Renal pelvis (tissue), 1 donor: ENCODE measurements at regions not wholly inside any gene's neighbourhood (a gene's known extent, or its start where the extent isn't known, plus 50 kb on each side); places are given as distances from the start of the nearest gene placed in this dataset.
"Not testable (repeated sequence)": the region's sequence is repeated elsewhere in the genome, so short reads cannot be mapped to it uniquely, and the experiment has no call there.

ENCODE experiments used
- DNase-seq: peaks from one replicate; pipeline ENCODE4 v3.0.0-alpha.2; 2013

DNA sequence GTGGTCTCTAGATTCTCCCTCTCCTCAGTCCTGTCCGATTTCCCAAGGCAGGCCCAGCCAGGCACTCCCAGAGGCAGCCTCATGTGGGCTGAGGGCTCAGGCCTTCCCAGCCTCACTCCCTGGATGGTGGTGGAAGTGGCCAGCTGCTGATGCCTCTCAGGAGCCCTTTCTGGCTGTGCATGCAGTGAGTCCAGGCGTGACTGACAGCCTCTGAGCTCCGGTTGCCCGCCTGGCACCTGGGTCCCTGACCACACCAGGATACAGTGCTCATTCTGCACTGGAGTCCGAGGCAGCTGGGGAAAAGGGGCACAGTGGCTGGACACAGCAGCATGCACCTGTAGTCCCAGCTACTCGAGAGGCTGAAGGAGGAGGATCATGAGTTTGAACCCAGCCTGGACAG lies 132.6 kb downstream of the CUL2 start:
- no peak for DNase-seq

DNA sequence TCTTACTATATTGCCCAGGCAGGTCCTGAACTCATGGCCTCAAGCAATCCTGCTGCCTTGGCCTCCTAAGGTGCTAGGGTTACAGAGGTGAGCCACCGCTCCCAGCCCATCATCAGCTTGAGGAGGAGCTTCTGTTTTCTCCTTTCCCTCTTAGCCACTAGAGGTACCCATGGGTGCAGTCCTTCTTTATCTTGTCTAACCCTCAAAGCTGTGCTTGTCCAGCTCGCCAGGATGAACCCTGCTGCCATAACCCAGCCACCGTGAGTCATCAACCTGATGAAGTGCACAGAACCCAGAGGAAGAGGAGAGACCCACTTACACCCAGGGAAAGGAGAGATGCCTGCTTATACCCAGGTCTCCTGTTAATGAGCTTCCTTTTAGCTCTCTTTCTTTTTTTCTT lies 133.4 kb downstream of the CUL2 start:
- DNase-seq: no peak

DNA sequence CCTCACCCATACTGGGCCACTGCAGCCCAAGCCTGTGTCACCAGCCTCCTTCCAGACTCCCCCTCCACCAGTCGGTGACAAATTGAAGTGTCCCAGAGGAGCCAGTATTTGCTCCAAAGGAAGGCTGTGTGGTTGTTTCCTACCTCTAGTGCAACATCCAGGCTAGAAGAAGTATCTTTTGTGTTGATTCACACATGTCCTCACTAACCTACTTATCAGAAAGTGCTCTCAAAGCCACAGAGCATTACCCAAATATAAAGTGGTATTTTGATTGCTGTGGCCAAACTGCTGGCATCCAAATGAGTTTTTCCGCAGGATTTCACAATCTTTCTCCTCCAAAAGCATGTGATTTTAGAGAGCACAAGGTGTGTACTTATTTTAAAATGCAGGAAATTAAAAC lies 134.8 kb downstream of the CUL2 start:
- DNase-seq: no peak

DNA sequence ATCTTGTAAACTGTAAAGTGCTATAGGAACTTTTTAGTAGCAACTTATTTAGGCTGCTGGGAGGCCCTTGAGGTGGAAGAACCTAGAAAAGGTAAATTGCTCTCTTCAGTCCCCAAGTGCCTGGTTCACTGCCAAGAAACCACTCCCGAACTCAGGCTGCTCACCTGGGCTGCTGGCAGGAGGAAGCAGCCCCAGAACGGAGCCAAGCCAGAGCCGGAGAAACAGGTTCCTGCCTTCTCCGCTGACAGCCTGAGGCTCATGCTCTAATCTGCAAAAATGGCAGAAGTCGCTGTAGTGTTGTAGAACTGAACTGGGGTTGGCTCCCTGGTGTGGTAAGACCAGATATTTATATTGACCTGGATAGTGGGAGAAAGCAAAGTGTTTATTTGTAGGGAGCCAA lies 136.0 kb downstream of the CUL2 start:
- DNase-seq: peak; percentile 62

DNA sequence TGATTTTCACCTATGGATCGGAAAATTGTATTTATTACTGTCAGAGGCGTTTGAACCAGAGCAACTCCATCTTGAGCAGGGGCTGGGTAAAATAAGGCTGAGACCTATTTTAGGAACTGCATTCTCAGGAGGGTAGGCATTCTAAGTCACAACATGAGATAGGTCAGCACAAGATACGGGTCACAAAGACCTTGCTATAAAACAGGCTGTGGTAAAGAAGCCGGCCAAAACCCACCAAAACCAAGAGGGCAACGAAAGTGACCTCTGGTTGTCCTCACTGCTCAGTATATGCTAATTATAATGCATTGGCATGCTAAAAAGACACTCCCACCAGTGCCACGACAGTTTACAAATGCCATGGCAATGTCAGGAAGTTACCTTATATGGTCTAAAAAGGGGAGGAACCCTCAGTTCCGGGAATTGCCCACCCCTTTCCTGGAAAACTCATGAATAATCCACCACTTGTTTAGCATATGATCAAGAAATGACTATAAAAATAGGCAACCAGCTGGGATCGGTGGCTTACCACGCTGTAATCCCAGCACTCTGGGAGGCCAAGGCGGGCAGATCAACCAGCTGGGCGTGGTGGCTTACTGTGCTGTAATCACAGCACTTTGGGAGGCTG lies 136.3 kb upstream of the PARD3 start:
- DNase-seq: not testable (repeated sequence)

DNA sequence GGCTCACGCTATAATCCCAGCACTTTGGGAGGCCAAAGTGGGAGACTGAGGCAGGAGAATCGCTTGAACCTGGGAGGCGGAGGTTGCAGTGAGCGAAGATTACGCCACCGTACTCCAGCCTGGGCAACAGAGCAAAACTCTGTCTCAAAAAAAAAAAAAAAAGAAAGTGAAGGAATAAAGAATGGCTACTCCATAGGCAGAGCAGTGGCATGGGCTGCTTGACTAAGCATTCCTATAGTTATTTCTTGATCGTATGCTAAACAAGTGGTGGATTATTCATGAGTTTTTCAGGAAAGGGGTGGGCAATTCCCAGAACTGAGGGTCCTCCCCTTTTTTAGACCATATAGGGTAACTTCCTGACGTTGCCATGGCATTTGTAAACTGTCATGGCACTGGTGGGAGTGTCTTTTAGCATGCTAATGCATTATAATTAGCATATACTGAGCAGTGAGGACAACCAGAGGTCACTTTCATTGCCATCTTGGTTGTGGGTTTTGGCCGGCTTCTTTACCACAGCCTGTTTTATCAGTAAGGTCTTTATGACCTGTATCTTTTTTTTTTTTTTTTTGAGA lies 130.9 kb upstream of the PARD3 start:
- DNase-seq: not testable (repeated sequence)

DNA sequence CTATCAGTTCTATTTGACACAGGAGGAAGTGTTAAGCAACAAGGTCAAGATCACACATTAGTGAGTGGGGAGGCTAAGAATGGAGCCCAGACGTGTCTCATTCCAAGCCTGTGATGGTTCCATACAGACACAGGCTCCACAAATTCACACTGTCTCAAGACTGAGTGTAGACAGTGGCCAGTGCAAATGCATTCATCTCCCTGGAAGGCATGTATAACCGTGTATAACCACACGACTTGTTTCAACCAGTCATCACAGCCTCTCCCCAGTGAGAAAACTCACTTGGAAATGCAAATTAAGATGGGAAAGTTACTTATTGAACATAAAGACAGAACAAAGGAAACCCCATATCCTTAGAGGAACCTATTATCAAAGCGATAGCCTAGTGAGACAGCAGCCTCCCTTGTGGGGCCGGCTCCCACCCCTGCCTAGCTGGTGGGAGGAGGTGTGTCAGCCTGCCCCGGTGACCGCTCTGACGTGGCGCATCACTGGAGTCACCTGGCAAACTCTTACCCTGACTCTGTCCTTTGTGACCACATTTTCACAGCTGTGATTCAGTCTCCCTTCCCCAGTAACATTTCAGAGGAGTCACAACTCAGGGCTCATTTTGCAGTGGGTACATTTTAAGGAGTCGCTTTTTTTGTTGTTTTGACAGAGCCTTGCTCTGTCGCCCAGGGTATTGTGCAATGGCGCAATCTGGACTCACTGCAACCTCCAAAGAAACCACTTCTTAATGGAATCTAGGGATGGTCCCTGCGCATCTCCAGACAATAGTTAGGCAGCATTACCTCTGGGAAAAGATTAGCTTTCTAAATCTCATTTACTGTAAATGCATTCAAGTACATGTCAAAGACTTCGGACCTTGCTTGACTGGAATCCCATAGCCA lies 126.6 kb upstream of the PARD3 start:
- no peak for DNase-seq

DNA sequence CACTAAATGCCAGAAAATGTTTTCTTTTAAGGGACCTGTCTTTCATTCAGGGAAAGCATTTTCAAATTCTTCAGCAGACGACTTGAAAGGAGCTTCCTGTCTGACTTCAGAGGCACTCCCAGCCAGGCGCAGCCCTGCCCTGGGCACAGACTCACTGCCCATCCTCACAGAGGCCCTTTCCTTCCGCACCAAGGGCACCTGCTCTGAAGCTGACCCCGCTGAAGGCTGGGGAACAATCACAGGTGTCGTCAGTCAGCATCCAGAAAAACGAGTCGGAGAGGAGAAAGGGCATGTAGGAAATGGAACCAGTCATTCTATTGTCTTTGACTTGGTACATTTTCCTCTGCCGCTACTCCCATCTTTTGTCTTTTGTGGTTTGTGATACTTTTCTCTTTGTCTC lies 125.3 kb upstream of the PARD3 start:
- DNase-seq: no peak

DNA sequence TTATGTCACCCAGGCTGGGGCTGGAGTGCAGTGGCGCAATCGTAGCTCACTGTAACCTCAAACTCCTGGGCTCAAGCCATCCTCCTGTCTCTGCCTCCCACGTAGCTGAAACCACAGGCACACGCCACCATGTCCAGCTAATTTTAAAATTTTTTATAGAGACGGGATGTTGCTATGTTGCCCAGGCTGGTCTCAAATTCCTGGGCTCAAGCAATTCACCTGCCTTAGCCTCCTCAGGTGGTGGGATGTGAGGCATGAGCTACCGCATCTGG lies 123.2 kb upstream of the PARD3 start:
- no peak for DNase-seq

DNA sequence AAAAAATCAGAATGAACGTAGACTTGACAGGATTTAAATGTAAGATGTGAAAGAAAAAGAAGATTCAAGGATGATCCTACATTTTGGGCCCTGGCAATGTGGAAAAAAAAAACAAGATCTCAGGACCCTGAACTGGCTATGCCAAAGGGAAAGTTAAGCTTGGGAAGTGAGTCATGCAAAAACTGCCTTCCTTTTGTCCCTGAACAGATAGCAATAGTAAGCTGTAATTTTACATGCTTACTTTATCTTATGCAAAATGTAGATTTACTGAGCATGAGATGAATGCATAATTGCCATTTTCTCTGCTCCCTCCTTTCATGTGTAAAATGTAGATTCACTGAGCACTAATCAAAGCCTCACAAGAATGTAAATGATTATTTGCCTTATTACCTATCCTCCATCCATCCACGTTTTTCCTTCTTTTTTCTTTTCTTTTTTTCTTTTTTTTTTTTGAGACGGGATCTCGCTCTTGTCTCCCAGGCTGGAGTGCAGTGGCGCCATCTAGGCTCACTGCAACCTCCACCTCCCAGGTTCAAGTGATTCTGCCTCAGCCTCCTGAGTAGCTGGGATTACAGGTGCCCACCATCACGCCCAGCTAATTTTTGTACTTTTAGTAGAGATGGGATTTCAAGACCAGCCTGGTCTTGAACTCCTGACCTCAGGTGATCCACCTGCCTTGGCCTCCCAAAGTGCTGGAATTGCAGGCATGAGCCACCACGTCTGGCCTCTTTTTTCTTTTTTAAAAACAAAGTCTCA lies 122.7 kb upstream of the PARD3 start:
- DNase-seq: not testable (repeated sequence)

DNA sequence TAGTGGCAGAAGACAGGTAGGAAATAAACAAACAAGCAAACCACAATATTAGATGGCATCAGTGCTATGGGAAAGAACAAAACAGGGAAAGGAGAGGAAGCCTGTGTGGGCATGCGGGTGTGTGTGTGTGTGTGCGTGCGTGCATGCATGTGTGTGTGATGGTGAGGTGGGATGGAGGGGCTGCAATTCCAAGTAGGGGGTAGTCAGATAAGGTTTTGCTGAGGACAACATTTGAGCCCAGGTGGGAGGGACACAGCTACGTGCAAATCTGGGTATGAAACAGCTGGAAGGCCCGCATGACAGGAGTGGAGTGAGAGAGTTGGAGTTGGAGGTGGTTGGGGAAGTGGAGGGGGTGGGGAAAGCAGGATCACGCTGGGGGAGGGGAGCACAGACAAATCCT lies 121.0 kb upstream of the PARD3 start:
- no peak for DNase-seq

DNA sequence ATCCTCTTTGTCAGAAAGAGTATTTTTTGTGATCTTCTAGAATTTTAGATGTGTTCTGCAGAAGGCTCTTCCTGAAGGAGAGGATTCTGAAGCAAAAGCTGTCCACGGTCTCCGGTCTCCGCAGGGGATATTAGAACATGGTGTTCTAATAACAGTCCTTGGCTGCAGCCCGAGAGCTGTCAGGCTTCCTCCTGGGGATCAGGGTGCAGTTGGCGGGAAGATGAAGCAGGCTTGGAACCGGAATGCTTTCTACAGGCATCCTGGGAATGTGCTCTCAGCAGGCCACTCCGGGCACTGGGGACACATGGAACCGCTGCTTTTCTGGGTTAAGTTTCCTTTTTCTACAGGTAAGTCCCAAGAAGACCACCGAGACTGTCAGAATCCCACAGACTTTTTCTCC lies 118.6 kb upstream of the PARD3 start:
- no peak for DNase-seq

DNA sequence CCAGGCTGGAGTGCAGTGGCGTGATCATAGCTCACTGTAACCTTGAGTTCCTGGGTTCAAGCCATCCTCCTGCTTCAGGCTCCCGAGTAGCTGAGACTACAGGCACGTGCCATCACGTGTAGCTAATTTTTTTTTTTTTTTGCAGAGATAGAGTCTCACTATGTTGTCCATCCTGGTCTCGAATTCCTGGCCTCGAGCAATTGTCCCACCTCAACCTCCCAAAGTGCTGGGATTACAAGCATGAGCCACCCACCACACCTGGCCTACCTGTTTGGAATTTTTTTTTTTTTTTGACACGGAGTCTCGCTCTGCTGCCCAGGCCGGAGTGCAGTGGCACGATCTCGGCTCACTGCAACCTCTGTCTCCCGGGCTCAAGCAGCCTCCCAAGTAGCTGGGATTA lies 117.1 kb upstream of the PARD3 start:
- DNase-seq: no peak

DNA sequence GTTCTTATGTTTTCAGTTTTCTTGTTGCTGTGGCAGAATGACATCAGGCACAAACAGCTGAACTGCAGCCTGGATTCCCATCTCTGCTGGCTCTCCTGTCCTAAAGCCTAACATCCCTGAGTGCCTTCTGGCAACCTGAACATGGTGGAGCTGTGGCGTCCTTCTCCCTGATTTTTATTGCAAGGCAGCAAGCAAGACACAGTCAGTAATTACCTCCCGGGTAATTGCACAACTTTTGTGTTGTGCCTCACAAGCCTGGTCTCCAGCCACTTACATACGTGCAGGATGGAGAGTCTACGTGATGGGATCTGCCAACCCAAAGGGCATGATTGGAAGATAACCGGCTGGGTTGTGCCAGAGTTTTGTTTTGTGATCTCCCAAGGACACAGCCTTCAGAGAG lies 116.1 kb upstream of the PARD3 start:
- DNase-seq: no peak

DNA sequence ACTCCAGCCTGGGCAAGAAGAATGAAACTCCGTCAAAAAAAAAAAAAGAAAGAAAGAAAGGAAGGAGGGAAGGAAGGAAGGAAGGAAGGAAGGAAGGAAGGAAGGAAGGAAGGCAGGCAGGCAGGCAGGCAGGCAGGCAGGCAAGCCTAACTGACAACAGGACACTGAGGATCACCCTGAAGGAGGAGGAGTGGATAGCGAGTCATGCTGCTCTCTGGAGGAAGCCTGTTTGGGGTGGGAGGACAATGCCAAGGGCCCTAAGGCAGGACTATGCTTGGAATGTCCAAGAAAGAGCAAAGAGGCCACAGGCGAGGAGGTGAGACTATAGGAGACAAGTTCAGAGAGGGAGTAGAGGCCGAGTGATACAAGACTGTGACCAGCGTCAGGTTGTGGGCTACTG lies 107.0 kb upstream of the PARD3 start:
- DNase-seq: no peak

DNA sequence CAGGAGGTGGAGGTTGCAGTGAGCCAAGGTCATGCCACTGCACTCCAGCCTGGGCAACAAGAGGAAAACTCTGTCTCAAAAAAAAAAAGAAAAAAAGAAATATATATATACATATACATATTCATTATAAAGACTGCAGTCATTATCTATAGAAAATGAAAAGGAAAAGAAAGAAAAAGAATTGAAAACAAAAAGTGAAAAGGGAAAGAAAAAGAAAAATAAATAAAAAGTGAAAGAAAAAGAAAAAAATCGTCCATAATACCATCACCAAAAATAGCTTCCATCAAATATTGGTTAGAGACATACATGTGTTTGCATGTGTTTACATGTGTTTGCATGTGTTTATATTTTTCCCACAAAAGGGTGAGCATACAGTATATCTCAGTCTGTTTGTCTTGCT lies 105.5 kb upstream of the PARD3 start:
- DNase-seq: no peak

DNA sequence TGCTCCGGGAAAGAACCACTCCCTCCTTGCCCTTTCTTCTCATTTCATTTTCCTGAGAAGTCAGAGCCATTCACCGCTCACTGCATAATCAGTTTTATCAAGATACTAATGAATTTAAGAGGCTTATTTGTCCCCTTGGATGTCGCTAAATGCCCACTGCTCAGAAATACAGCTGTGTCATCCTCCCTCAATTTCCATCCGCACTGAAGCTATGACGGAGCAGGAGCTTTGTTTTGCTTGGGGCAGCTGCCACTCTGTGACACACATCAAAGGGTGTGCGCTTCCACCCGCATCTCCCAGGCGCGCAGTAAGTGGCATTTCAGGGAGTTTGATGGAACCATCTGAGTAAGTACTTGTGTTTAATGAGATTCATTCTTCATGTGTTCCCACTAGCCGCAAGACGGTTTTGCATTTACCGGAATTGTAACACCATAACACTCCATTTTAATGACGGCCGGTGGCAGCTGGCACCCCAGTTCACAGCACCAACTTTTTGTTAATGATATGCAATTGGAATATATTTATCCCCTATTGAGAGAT lies 103.8 kb upstream of the PARD3 start:
- DNase-seq: no peak

DNA sequence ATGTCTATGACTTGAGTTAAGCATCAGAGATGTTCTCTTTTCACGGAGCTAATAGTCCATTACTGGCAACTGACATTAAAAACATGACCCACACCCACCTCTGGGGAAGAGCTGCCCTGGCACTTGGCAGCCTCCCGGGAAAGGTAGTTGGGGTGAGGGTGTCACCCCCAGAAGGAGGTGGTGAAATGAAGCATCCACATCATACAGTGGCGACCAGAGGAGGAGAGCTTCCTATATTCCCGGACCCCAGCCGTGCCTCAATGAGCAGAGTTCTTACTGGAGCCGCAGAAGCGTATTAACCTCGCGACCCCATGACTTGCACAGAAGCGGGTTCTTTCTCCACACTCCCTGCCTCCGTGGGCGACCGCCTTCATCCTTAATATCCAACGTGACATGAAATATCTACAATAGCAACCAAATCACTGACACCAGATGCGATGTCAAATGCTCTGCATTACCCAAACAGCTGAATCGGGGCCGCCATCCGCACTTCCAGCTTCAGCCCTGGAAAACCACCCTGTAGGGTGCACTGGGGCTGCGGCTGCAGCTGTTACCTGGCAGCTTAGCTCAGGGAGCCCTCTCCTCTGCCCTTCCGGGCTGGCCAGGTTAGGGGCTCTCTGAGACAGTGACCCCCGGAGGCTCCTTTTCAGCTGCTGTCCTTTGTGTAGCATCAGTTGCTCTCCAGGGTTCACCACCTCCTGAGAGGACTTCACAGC lies 103.1 kb upstream of the PARD3 start:
- no peak for DNase-seq

DNA sequence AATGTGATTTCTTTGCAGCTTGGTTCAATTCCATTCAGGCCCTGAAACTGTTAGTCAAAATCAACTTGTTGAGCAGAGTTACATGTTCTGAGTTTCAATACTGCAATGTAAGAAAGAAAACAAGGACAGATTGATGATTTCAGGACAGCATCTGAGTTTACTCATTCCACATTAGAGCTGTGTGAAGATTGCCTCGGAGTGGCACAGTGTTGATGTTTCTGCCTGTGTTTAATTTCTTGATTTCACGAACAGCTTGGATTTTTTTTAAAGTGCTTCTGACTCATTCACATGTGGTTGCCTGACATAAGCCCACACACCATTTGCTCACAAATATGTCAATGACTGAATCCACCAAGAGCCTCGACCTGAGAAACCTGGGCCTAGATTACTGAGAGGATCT lies 101.2 kb upstream of the PARD3 start:
- no peak for DNase-seq

DNA sequence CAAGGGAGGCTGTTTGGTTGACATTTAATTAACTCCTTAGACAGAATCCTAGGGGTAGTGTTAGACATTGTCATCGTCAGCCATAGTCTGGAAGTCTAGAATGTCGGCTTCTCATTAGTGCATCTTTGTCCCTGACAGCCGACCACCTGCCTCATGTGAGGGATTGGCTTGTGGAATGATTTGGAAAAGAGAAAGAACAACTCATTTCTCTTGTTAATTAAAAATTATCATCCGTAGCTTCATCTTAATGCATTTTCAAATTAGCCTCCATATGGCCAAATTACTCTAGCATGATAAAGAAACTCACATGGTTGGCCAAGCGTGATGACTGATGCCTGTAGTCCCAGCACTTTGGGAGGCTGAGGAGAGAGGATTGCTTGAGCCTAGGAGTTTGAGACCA lies 97.7 kb upstream of the PARD3 start:
- no peak for DNase-seq

DNA sequence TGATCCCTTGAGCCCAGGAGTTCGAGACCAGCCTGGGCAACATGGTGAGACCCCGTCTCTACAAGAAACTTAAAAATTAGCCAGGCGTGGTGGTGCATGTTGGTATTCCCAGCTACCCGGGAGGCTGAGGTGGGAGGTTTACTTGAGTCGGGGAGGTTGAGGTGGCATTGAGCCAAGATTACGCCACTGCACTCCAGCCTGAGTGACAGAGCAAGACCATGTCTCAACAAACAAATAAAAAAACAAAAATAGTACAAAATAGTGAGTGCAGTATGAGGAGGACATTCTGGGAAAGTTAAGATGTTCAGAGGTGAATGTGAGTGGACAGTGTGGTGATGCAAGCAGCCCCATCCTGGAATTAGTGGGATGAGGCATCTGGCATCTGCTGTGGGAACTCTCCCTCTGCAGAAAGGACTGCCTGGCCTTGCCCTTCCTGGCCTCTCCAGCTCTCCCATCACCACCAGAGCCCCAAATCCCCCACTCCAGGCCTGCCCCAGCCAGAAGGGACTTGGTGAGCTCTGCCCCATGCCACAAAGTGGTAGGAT lies 96.6 kb upstream of the PARD3 start:
- DNase-seq: no peak

DNA sequence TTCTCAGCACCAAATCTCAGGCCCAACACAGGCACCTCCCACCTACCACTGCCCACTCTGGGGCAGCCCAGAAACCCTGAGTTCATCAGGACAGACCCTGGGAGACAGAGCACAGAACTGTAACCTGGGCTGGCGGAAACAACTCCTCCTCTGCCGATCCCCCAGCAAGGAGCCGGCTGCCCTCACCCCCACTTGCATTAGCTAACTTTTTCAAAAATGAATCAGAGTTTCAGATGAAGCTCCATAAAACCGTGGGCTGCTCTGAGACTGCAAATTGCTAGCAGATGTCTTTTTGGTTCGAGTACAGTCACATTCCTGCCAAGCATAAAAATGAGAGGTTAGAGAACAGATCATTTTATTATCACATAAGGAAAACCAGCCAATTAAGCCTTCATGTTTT lies 93.4 kb upstream of the PARD3 start:
- no peak for DNase-seq
